ENCODE measurements at regions not wholly inside any gene's neighbourhood (a gene's known extent, or its start where the extent isn't known, plus 50 kb on each side); places are given as distances from the start of the nearest gene placed in this dataset.

- Histone ChIP-seq H3K9me3 (no peaks in the 10 kb centered on the region), H3K4me3 (no peak overlapping the region), H3K36me3 (no peaks in the 10 kb centered on the region), H3K27ac (no peak overlapping the region), H3K4me1 (peaks cover 0 to 8% of the 10 kb centered on the region in 2 donors), H3K27me3 (no peaks in the 10 kb centered on the region)
- DNase-seq (ENCODE audit: low spot score): no peak
- no peak for TF ChIP-seq CTCF (IDR thresholded peaks at IDR 0.05)
Observed at GRCh38 chr1:229869687-229870086, 197.4 kb upstream of the GALNT2 start.

GRCh38 chr1:229870381-229870780 lies 196.7 kb upstream of the GALNT2 start:
- no peaks in the 10 kb centered on the region for H3K27me3 ChIP-seq
- TF ChIP-seq CTCF (IDR thresholded peaks at IDR 0.05): no peak

GRCh38 chr1:229871078-229871676 lies 195.9 kb upstream of the GALNT2 start:
- no peak for DNase-seq (ENCODE audit: low spot score)
- TF ChIP-seq CTCF (IDR thresholded peaks at IDR 0.05): no peak
- Histone ChIP-seq H3K4me3 (no peak overlapping the region), H3K36me3 (no peaks in the 10 kb centered on the region), H3K9me3 (no peaks in the 10 kb centered on the region), H3K27me3 (no peaks in the 10 kb centered on the region), H3K27ac (no peak overlapping the region), H3K4me1 (no peaks in the 10 kb centered on the region)

More at GRCh38 chr1:229870381-229870780, 196.7 kb upstream of the GALNT2 start:
- DNase-seq (ENCODE audit: low spot score): no peak
- Histone ChIP-seq H3K36me3 (no peaks in the 10 kb centered on the region), H3K4me3 (no peak overlapping the region), H3K9me3 (no peaks in the 10 kb centered on the region), H3K4me1 (peaks cover 0 to 1% of the 10 kb centered on the region in 2 donors), H3K27ac (no peak overlapping the region)

GRCh38 chr1:229874136-229874535 lies 192.9 kb upstream of the GALNT2 start:
- Histone ChIP-seq H3K4me3 (no peak overlapping the region), H3K27me3 (no peaks in the 10 kb centered on the region), H3K36me3 (no peaks in the 10 kb centered on the region), H3K27ac (no peak overlapping the region), H3K9me3 (no peaks in the 10 kb centered on the region), H3K4me1 (no peaks in the 10 kb centered on the region)
- no peak for TF ChIP-seq CTCF (IDR thresholded peaks at IDR 0.05)
- DNase-seq (ENCODE audit: low spot score): no peak

- no peak overlapping the region for H3K4me3 ChIP-seq
- TF ChIP-seq CTCF (IDR thresholded peaks at IDR 0.05): no peak
- no peaks in the 10 kb centered on the region for H3K36me3 ChIP-seq
- H3K27ac ChIP-seq: no peak overlapping the region
- no peaks in the 10 kb centered on the region for H3K4me1 ChIP-seq
- DNase-seq (ENCODE audit: low spot score): no peak
- H3K27me3 ChIP-seq: no peaks in the 10 kb centered on the region
- H3K9me3 ChIP-seq: no peaks in the 10 kb centered on the region
Observed at GRCh38 chr1:229874609-229875008, 192.4 kb upstream of the GALNT2 start.

GRCh38 chr1:229875086-229875485 lies 192.0 kb upstream of the GALNT2 start:
- no peak for DNase-seq (ENCODE audit: low spot score)
- TF ChIP-seq CTCF (IDR thresholded peaks at IDR 0.05): no peak
- Histone ChIP-seq H3K27me3 (no peaks in the 10 kb centered on the region), H3K9me3 (no peaks in the 10 kb centered on the region), H3K4me3 (no peak overlapping the region), H3K27ac (no peak overlapping the region), H3K4me1 (no peaks in the 10 kb centered on the region), H3K36me3 (no peaks in the 10 kb centered on the region)

Data from right atrium auricular region (tissue), 2 donors.